Sigmoid colon (tissue), 4 donors: ENCODE measurements at regions not wholly inside any gene's neighbourhood (a gene's known extent, or its start where the extent isn't known, plus 50 kb on each side); places are given as distances from the start of the nearest gene placed in this dataset.

ENCODE experiments used
- CTCF ChIP-seq, 4 experiments: fragments of 450-650 bp in 3 of 4; fragments of 200-600 bp in 1 of 4; IDR thresholded peaks; one replicate each; pipeline ENCODE4 v1.5.1; 2016 to 2019; ENCODE audit warnings: antibody characterized with exemption in 4 of 4, mild to moderate bottlenecking in 3 of 4, moderate library complexity in 2 of 4
- EP300 ChIP-seq, 4 donors: sonication (generic); formaldehyde crosslinking; IDR thresholded peaks; one replicate each; pipeline ENCODE4 v1.6.1; 2017; ENCODE audit warnings: antibody characterized with exemption in 4 of 4
- POLR2A ChIP-seq, 2 donors: fragments of 450-650 bp; IDR thresholded peaks; one replicate each; pipeline ENCODE4 v1.6.1; 2016; ENCODE audit warnings: antibody characterized with exemption in 2 of 2, mild to moderate bottlenecking in 2 of 2, moderate library complexity in 2 of 2
- POLR2AphosphoS5 ChIP-seq, 4 donors: sonication (generic); formaldehyde crosslinking; IDR thresholded peaks; one replicate each; pipeline ENCODE4 v1.6.1; 2017; ENCODE audit warnings: antibody characterized with exemption in 4 of 4

GRCh38 chr10:83754857-83755256 is 384.5 kb upstream of the GHITM start:
- TF ChIP-seq CTCF (IDR thresholded peaks at IDR 0.05): no peak
- TF ChIP-seq EP300 (IDR thresholded peaks at IDR 0.05): no peak
- TF ChIP-seq POLR2A (IDR thresholded peaks at IDR 0.05): no peak
- TF ChIP-seq POLR2AphosphoS5 (IDR thresholded peaks at IDR 0.05): no peak
